ENCODE measurements at regions not wholly inside any gene's neighbourhood (a gene's known extent, or its start where the extent isn't known, plus 50 kb on each side); places are given as distances from the start of the nearest gene placed in this dataset.

DNA sequence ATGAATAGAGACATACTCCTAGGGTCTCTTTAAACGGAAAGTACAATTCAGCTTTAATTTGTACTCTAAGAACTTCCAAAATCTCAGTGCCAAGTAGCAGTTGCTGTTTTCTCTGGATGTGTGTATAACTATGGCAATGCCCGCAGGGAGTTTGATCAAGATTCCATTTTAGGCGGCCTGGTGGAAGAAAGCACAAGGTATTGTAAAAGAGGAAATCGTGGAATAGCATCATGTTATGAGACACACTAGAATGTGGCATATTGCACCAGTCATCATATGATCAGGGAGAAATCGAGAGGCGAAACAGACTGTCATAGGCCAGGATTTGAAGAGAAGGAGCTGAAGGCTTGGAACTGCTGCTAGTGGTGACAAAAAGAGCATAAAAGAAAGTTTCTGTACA, 316.2 kb upstream of the FMN2 start:
- no peak for TF ChIP-seq POLR2AphosphoS5 (IDR thresholded peaks at IDR 0.05)
- TF ChIP-seq EP300 (IDR thresholded peaks at IDR 0.05) = no peak
- TF ChIP-seq, protein P1, sequence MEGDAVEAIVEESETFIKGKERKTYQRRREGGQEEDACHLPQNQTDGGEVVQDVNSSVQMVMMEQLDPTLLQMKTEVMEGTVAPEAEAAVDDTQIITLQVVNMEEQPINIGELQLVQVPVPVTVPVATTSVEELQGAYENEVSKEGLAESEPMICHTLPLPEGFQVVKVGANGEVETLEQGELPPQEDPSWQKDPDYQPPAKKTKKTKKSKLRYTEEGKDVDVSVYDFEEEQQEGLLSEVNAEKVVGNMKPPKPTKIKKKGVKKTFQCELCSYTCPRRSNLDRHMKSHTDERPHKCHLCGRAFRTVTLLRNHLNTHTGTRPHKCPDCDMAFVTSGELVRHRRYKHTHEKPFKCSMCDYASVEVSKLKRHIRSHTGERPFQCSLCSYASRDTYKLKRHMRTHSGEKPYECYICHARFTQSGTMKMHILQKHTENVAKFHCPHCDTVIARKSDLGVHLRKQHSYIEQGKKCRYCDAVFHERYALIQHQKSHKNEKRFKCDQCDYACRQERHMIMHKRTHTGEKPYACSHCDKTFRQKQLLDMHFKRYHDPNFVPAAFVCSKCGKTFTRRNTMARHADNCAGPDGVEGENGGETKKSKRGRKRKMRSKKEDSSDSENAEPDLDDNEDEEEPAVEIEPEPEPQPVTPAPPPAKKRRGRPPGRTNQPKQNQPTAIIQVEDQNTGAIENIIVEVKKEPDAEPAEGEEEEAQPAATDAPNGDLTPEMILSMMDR (IDR thresholded peaks at IDR 0.05) = no peak

Measured in suprapubic skin (tissue), 4 donors.